CD14-positive monocyte (primary cell): ENCODE measurements at regions not wholly inside any gene's neighbourhood (a gene's known extent, or its start where the extent isn't known, plus 50 kb on each side); places are given as distances from the start of the nearest gene placed in this dataset.

Source experiments
- DNase-seq, 3 donors: peaks; one replicate each; pipeline ENCODE4 v3.0.0-alpha.2; 2011 to 2022
- H2AFZ ChIP-seq: 2 replicates; pipeline ENCODE4 v1.6.0; 2012; ENCODE audit warnings: mild to moderate bottlenecking, low read depth, low read length, inconsistent platforms; ENCODE audit not compliant: insufficient read depth, poor library complexity, severe bottlenecking
- H3K27ac ChIP-seq, 2 donors: 1 replicate in 1 of 2; 2 replicates in 1 of 2; pipeline ENCODE4 v1.5.1; 2012 to 2013; ENCODE audit warnings: low read length in 2 of 2, control low read depth in 1 of 2, inconsistent platforms in 1 of 2, low read depth in 1 of 2, mild to moderate bottlenecking in 1 of 2
- H3K27me3 ChIP-seq, 2 donors: one replicate each; pipeline versions ENCODE4 v1.6.0 to v1.6.1; 2011 to 2013; ENCODE audit warnings: low read length in 2 of 2; ENCODE audit not compliant: control insufficient read depth in 2 of 2, insufficient read depth in 2 of 2
- H3K36me3 ChIP-seq, 2 donors: replicated peaks in 1 of 2; 1 replicate in 1 of 2; 2 replicates in 1 of 2; pipeline versions ENCODE4 v1.5.1 to v1.6.1; 2012 to 2013; ENCODE audit warnings: low read length in 2 of 2, control low read depth in 1 of 2, inconsistent platforms in 1 of 2, mild to moderate bottlenecking in 1 of 2; ENCODE audit not compliant: insufficient read depth in 2 of 2, control insufficient read depth in 1 of 2
- H3K4me1 ChIP-seq, 2 donors: 1 replicate in 1 of 2; 2 replicates in 1 of 2; pipeline versions ENCODE4 v1.5.1 to v1.6.1; 2012 to 2013; ENCODE audit warnings: low read length in 2 of 2, control low read depth in 1 of 2, inconsistent platforms in 1 of 2, mild to moderate bottlenecking in 1 of 2, moderate library complexity in 1 of 2; ENCODE audit not compliant: insufficient read depth in 2 of 2, control insufficient read depth in 1 of 2
- H3K4me2 ChIP-seq: replicated peaks from 2 replicates; pipeline ENCODE3; 2012; ENCODE audit warnings: low read length, moderate library complexity, mild to moderate bottlenecking; ENCODE audit not compliant: poor library complexity, severe bottlenecking; ENCODE audit errors: extremely low read depth
- H3K4me3 ChIP-seq, 3 experiments: fragments of 200-600 bp in 1 of 3; sonication (generic) in 1 of 3; replicated peaks in 1 of 3; 1 replicate in 2 of 3; 2 replicates in 1 of 3; pipeline ENCODE4 v1.5.1; 2011 to 2013; ENCODE audit warnings: low read length in 3 of 3, mild to moderate bottlenecking in 3 of 3, control low read depth in 2 of 3, low read depth in 2 of 3, inconsistent platforms in 1 of 3, moderate library complexity in 1 of 3
- H3K79me2 ChIP-seq: 2 replicates; pipeline ENCODE4 v1.6.0; 2012; ENCODE audit warnings: mild to moderate bottlenecking, control low read depth, inconsistent platforms, low read length, moderate library complexity; ENCODE audit not compliant: insufficient read depth
- H3K9ac ChIP-seq: 2 replicates; pipeline ENCODE4 v1.6.0; 2017; ENCODE audit warnings: low read length, mild to moderate bottlenecking; ENCODE audit not compliant: insufficient read depth, poor library complexity, severe bottlenecking
- H3K9me3 ChIP-seq, 2 donors: replicated peaks in 1 of 2; 1 replicate in 1 of 2; 2 replicates in 1 of 2; pipeline versions ENCODE4 v1.5.1 to v1.6.1; 2012 to 2013; ENCODE audit warnings: low read length in 2 of 2, control low read depth in 1 of 2; ENCODE audit not compliant: control insufficient read depth in 1 of 2, insufficient read depth in 1 of 2
- H4K20me1 ChIP-seq: 2 replicates; pipeline ENCODE4 v1.6.0; 2012; ENCODE audit warnings: mild to moderate bottlenecking, low read length, control low read depth, moderate library complexity; ENCODE audit not compliant: insufficient read depth
- H3K27ac Mint-ChIP-seq, 7 donors: one replicate each; pipeline ENCODE4 v1.8.0; 2020; ENCODE audit warnings: mild to moderate bottlenecking in 7 of 7, mixed read lengths in 7 of 7, moderate library complexity in 6 of 7, inconsistent platforms in 2 of 7
- H3K27me3 Mint-ChIP-seq, 3 donors: one replicate each; pipeline ENCODE4 v1.8.0; 2021 to 2022; ENCODE audit warnings: low read depth in 3 of 3, mild to moderate bottlenecking in 3 of 3, mixed read lengths in 3 of 3, moderate library complexity in 3 of 3, inconsistent platforms in 1 of 3
- H3K36me3 Mint-ChIP-seq, 2 donors: one replicate each; pipeline ENCODE4 v1.8.0; 2020; ENCODE audit warnings: mixed read lengths in 2 of 2, inconsistent platforms in 1 of 2, mild to moderate bottlenecking in 1 of 2
- H3K4me1 Mint-ChIP-seq: one replicate; pipeline ENCODE4 v1.8.0; 2020; ENCODE audit warnings: mild to moderate bottlenecking, mixed read lengths
- H3K4me3 Mint-ChIP-seq, 2 donors: one replicate each; pipeline ENCODE4 v1.8.0; 2020; ENCODE audit warnings: mild to moderate bottlenecking in 2 of 2, mixed read lengths in 2 of 2, moderate library complexity in 1 of 2
- H3K9me3 Mint-ChIP-seq, 7 donors: one replicate each; pipeline ENCODE4 v1.8.0; 2020 to 2022; ENCODE audit warnings: mixed read lengths in 7 of 7, mild to moderate bottlenecking in 6 of 7, moderate library complexity in 6 of 7, inconsistent platforms in 2 of 7
- WGBS: methylation state at CpG from one replicate; pipeline ENCODE4 v1.1.5; 2013; ENCODE audit warnings: missing lambda C conversion rate; ENCODE audit not compliant: insufficient coverage; 5-methylcytosine and 5-hydroxymethylcytosine counted together
- intact Hi-C, 2 donors: fragments of 100-400 bp; cut with micrococcal nuclease; formaldehyde crosslinking; loops; one replicate each; pipeline versions ENCODE4 v1.15.0 to v1.15.1; 2023
- TF ChIP-seq, protein P1 (sequence below): fragments of 200-600 bp; IDR thresholded peaks from one replicate; pipeline ENCODE4 v1.8.0; 2022; ENCODE audit warnings: antibody characterized with exemption, mild to moderate bottlenecking

DNA sequence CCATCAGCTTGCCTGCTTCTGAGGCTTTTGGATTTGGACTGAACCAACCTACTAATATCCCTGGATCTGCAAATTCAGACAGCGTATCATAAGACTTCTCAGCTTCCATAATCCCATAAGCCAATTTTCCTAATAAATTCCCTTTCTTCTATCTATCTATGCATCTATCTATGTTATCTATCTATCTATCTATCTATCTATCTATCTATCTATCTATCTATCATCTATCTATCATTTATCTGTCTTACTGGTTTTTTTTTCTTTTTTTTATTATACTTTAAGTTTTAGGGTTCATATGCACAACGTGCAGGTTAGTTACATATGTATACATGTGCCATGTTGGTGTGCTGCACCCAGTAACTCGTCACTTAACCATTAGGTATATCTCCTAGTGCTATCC is 2045.4 kb upstream of the CDH6 start:
- H3K4me1 Mint-ChIP-seq = no peaks in the 10 kb centered on the region
- Histone ChIP-seq H3K27ac (no peak overlapping the region), H3K9me3 (no peaks in the 10 kb centered on the region), H4K20me1 (no peaks in the 10 kb centered on the region), H3K4me1 (no peaks in the 10 kb centered on the region), H3K4me2 (no peak overlapping the region), H3K4me3 (no peak overlapping the region), H3K36me3 (no peaks in the 10 kb centered on the region), H3K27me3 (no peaks in the 10 kb centered on the region), H3K79me2 (no peaks in the 10 kb centered on the region), H2AFZ (no peak overlapping the region), H3K9ac (no peak overlapping the region)
- TF ChIP-seq, protein P1, sequence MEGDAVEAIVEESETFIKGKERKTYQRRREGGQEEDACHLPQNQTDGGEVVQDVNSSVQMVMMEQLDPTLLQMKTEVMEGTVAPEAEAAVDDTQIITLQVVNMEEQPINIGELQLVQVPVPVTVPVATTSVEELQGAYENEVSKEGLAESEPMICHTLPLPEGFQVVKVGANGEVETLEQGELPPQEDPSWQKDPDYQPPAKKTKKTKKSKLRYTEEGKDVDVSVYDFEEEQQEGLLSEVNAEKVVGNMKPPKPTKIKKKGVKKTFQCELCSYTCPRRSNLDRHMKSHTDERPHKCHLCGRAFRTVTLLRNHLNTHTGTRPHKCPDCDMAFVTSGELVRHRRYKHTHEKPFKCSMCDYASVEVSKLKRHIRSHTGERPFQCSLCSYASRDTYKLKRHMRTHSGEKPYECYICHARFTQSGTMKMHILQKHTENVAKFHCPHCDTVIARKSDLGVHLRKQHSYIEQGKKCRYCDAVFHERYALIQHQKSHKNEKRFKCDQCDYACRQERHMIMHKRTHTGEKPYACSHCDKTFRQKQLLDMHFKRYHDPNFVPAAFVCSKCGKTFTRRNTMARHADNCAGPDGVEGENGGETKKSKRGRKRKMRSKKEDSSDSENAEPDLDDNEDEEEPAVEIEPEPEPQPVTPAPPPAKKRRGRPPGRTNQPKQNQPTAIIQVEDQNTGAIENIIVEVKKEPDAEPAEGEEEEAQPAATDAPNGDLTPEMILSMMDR = no peak
- no peak for DNase-seq
- H3K4me3 Mint-ChIP-seq = no peak overlapping the region
- WGBS = 90% methylated on average over 1 of the region's 3 CpGs
- H3K27me3 Mint-ChIP-seq = no peaks in the 10 kb centered on the region
- no peak overlapping the region for H3K27ac Mint-ChIP-seq
- no peaks in the 10 kb centered on the region for H3K36me3 Mint-ChIP-seq
- peaks cover 0 to 4% (median 0%) of the 10 kb centered on the region in 7 donors for H3K9me3 Mint-ChIP-seq
- intact Hi-C loops = no loop called here

DNA sequence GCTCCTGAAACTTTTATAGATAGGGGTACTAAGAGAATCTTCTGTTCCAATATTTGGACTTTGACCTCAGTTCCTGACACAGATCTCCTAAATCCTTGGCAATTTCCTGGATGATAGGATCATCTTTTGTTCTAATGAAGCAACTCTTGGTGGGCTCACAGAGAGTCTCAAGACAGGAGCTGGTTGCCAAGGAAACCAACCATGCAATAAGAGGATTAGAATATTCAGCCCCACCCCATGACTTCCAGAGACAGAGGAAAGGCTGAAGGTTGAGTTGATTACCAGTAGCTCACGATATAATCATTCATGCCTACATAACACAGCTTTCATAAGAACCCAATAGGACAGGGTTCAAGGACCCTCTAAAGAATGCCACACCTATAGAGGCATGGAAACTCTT is 2050.2 kb upstream of the CDH6 start:
- TF ChIP-seq, protein P1 = no peak
- Histone ChIP-seq H3K4me3 (no peak overlapping the region), H3K27me3 (no peaks in the 10 kb centered on the region), H2AFZ (no peak overlapping the region), H3K79me2 (no peaks in the 10 kb centered on the region), H3K27ac (no peak overlapping the region), H3K9ac (no peak overlapping the region), H3K4me1 (no peaks in the 10 kb centered on the region), H4K20me1 (no peaks in the 10 kb centered on the region), H3K4me2 (no peak overlapping the region), H3K36me3 (no peaks in the 10 kb centered on the region), H3K9me3 (no peaks in the 10 kb centered on the region)
- Mint-ChIP-seq H3K27me3 (no peaks in the 10 kb centered on the region), H3K4me3 (no peak overlapping the region), H3K9me3 (peaks cover 0 to 1% (median 0%) of the 10 kb centered on the region in 7 donors), H3K27ac (no peak overlapping the region), H3K36me3 (no peaks in the 10 kb centered on the region), H3K4me1 (no peaks in the 10 kb centered on the region)
- no CpG with 5 or more reads among the region's 1 CpG for WGBS
- intact Hi-C loops = no loop called here
- no peak for DNase-seq
